Suprapubic skin (tissue), 4 donors: ENCODE measurements at regions not wholly inside any gene's neighbourhood (a gene's known extent, or its start where the extent isn't known, plus 50 kb on each side); places are given as distances from the start of the nearest gene placed in this dataset.

Experiments
- CTCF ChIP-seq, 2 donors: fragments of 200-600 bp in 1 of 2; fragments of 450-650 bp in 1 of 2; sonication (generic) in 1 of 2; IDR thresholded peaks; one replicate each; pipeline ENCODE4 v1.5.1; 2016 to 2019; ENCODE audit warnings: antibody characterized with exemption in 2 of 2, mild to moderate bottlenecking in 1 of 2, moderate library complexity in 1 of 2
- EP300 ChIP-seq: sonication (generic); formaldehyde crosslinking; IDR thresholded peaks from one replicate; pipeline ENCODE4 v1.6.1; 2017; ENCODE audit warnings: antibody characterized with exemption
- POLR2A ChIP-seq, 2 donors: fragments of 450-650 bp; IDR thresholded peaks; one replicate each; pipeline ENCODE4 v1.6.1; 2017; ENCODE audit warnings: antibody characterized with exemption in 2 of 2, mild to moderate bottlenecking in 2 of 2, moderate library complexity in 2 of 2
- POLR2AphosphoS5 ChIP-seq, 3 donors: sonication (generic); formaldehyde crosslinking; IDR thresholded peaks; one replicate each; pipeline ENCODE4 v1.6.1; 2017; ENCODE audit warnings: antibody characterized with exemption in 3 of 3

- TF ChIP-seq CTCF (IDR thresholded peaks at IDR 0.05) (no peak), POLR2A (IDR thresholded peaks at IDR 0.05) (no peak), POLR2AphosphoS5 (IDR thresholded peaks at IDR 0.05) (no peak), EP300 (no peak)
Measured at GRCh38 chr6:40899684-40900155, 139.3 kb downstream of the UNC5CL start.
